ENCODE measurements at regions not wholly inside any gene's neighbourhood (a gene's known extent, or its start where the extent isn't known, plus 50 kb on each side); places are given as distances from the start of the nearest gene placed in this dataset.

DNA sequence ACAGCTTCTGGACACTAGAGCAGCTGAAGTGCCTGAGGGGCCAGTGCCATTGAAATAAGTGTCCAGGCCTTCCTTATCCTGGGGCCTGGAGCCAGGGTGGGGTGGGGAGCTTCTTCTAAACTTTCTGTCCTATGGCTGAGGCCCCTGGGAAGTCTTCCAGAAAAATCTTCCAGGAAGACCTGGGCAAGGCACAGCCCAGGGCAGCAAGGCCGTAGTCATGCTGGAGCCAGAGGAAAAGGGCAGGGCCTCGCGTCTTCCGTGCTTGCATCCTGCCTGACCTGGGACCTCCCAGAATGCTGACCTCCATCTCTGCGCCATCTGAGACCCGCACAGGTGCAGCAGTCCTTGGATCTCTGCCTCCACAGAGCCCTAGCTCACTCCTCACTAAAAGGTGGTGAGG, 96.7 kb upstream of the SLC44A3 start:
- no peak for DNase-seq
- TF ChIP-seq POLR2A (IDR thresholded peaks at IDR 0.05) (no peak), POLR2AphosphoS5 (IDR thresholded peaks at IDR 0.05) (peak in 1 of 3 donors; percentile 15)
- TF ChIP-seq, protein P1, sequence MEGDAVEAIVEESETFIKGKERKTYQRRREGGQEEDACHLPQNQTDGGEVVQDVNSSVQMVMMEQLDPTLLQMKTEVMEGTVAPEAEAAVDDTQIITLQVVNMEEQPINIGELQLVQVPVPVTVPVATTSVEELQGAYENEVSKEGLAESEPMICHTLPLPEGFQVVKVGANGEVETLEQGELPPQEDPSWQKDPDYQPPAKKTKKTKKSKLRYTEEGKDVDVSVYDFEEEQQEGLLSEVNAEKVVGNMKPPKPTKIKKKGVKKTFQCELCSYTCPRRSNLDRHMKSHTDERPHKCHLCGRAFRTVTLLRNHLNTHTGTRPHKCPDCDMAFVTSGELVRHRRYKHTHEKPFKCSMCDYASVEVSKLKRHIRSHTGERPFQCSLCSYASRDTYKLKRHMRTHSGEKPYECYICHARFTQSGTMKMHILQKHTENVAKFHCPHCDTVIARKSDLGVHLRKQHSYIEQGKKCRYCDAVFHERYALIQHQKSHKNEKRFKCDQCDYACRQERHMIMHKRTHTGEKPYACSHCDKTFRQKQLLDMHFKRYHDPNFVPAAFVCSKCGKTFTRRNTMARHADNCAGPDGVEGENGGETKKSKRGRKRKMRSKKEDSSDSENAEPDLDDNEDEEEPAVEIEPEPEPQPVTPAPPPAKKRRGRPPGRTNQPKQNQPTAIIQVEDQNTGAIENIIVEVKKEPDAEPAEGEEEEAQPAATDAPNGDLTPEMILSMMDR (IDR thresholded peaks at IDR 0.05 in 8 of 11, conservative IDR thresholded peaks at IDR 0.05 in 3 of 11): no peak
- intact Hi-C loops (cut with DNase I; ENCODE audit: low total_unique reads): no loop called here
- H3K36me3 ChIP-seq: no peaks in the 10 kb centered on the region
- 55 to 78% (median 66%) methylated on average over 6 of the region's 6 CpGs for WGBS, 5 donors
- peaks cover 9 to 52% (median 27%) of the 10 kb centered on the region in 6 donors for H3K4me1 ChIP-seq
- H3K27ac ChIP-seq: peak overlapping the region in 2 of 8 donors; percentile 7 to 42
- no peak overlapping the region for H3K4me3 ChIP-seq
- H3K9me3 ChIP-seq: no peaks in the 10 kb centered on the region
- H3K27me3 ChIP-seq (replicated peaks in 1 of 7): no peaks in the 10 kb centered on the region

DNA sequence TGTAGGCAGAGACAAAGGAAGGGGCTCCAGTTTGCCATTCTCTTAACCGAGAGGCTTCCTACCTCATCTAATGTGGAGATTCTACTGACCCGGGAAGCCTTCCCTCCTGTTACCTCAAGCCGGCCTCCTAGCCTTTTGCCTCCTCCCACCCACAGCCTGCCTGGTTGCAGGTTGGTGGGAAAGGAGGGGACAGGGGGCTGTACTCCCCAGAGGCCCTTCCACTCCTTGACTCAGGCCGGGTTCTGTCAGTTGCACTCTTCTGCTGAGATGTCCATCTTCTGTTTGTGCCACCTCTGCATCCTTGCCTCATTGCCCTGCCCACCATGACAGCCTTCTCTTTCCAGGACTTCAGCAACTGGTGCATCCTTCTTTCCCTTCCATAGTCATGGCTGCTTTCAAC, 98.0 kb upstream of the SLC44A3 start:
- no peaks in the 10 kb centered on the region for H3K27me3 ChIP-seq (replicated peaks in 1 of 7)
- DNase-seq: no peak
- no peak for TF ChIP-seq POLR2A (IDR thresholded peaks at IDR 0.05)
- TF ChIP-seq, protein P1 (IDR thresholded peaks at IDR 0.05 in 8 of 11, conservative IDR thresholded peaks at IDR 0.05 in 3 of 11): no peak
- TF ChIP-seq POLR2AphosphoS5 (IDR thresholded peaks at IDR 0.05): no peak
- intact Hi-C loops (cut with DNase I; ENCODE audit: low total_unique reads): no loop called here
- H3K4me3 ChIP-seq: no peak overlapping the region
- WGBS, 5 donors: 60 to 76% (median 70%) methylated on average over 4 of the region's 4 CpGs
- H3K27ac ChIP-seq: peak overlapping the region in 6 of 8 donors; percentile 0 to 89 (median 82)
- H3K4me1 ChIP-seq: peaks cover 9 to 52% (median 21%) of the 10 kb centered on the region in 6 donors
- H3K9me3 ChIP-seq: no peaks in the 10 kb centered on the region
- H3K36me3 ChIP-seq: no peaks in the 10 kb centered on the region

DNA sequence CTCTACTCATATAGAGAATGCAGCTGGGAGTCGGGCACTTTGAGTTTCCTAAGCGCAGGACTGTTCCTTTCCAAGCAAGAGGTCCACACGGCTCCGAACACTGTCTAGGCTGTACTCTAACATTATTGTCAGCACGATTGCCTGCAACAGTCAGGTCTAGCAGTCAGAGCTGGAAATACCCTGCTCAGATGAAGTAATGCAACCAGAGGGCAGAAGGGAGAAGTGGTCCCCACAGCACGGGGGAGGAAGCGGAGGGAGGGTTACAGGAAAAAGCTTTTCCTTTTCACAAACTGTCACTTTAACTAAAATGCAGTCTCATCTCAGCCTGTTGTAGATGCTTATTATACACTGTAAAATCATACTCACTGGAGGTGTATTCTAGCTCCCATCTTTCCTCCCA, 98.9 kb upstream of the SLC44A3 start:
- Histone ChIP-seq H3K27me3 (replicated peaks in 1 of 7) (no peaks in the 10 kb centered on the region), H3K4me1 (peaks cover 9 to 52% (median 21%) of the 10 kb centered on the region in 6 donors), H3K4me3 (peak overlapping the region in 1 of 8 donors; percentile 31), H3K9me3 (no peaks in the 10 kb centered on the region), H3K36me3 (no peaks in the 10 kb centered on the region), H3K27ac (peak overlapping the region; percentile 44 to 89 (median 78))
- WGBS, 5 donors: 15 to 23% (median 17%) methylated on average over 7 of the region's 7 CpGs
- peak in 1 of 3 donors; percentile 63 for TF ChIP-seq POLR2AphosphoS5 (IDR thresholded peaks at IDR 0.05)
- TF ChIP-seq, protein P1 (IDR thresholded peaks at IDR 0.05 in 8 of 11, conservative IDR thresholded peaks at IDR 0.05 in 3 of 11): no peak
- no peak for DNase-seq
- intact Hi-C loops (cut with DNase I; ENCODE audit: low total_unique reads): no loop called here

DNA sequence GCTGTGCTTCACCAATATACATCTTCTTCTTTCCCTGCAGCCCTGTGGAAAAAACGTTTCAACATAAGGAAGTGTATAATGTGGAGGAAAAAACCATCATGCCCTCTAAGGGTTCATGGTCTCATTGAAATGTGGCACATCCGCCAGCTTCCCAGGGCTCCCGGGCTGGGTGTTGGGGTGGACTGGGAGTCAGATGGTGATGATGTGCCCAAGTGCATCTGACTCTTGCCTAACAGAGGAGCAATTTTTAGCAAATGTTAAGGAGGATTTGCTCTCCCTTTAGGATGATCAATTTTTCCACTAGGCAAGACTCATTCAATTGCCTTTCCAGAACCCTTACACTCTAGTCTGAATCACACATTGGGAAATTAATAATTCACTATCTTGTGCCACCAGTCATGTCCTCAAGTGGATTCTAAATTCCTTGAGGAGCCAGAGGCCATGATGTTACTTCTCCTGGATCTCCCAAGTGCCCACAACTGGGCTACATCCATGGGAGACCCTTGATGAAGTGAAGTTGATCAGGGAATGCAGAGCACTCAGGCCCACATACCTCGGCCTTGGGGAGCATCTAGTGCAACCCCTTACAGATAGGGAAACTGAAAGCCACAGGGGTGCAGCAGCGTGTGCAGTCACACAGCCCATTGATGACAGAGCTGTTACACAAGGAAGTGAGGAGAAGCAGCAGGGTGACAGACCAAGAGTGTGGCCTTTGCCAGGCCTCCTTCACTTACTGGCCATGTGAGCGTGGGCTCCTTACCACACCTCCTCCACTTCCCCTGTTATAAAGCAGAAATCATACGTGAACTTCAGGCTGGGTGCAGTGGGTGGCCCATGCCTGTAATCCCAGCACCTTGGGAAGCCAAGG, 100.0 kb upstream of the SLC44A3 start:
- H3K27ac ChIP-seq: peak overlapping the region; percentile 44 to 89 (median 78)
- peaks cover 9 to 52% (median 21%) of the 10 kb centered on the region in 6 donors for H3K4me1 ChIP-seq
- intact Hi-C loops (cut with DNase I; ENCODE audit: low total_unique reads): no loop called here
- H3K9me3 ChIP-seq: no peaks in the 10 kb centered on the region
- no peaks in the 10 kb centered on the region for H3K27me3 ChIP-seq (replicated peaks in 1 of 7)
- WGBS, 5 donors: 35 to 54% (median 45%) methylated on average over 7 of the region's 7 CpGs
- no peaks in the 10 kb centered on the region for H3K36me3 ChIP-seq
- peak; percentile 87 for DNase-seq
- TF ChIP-seq POLR2A (IDR thresholded peaks at IDR 0.05) (no peak), POLR2AphosphoS5 (IDR thresholded peaks at IDR 0.05) (peak in 2 of 3 donors; percentile 55 to 62)
- TF ChIP-seq, protein P1 (IDR thresholded peaks at IDR 0.05 in 8 of 11, conservative IDR thresholded peaks at IDR 0.05 in 3 of 11): peak in 1 of 11 experiments; percentile 5
- peak overlapping the region in 1 of 8 donors; percentile 31 for H3K4me3 ChIP-seq

Measured in spleen (tissue), 11 donors.